Erythroblast (primary cell): ENCODE measurements at regions not wholly inside any gene's neighbourhood (a gene's known extent, or its start where the extent isn't known, plus 50 kb on each side); places are given as distances from the start of the nearest gene placed in this dataset.

Source experiments
- GATA1 ChIP-seq: IDR thresholded peaks from 2 replicates; pipeline ENCODE4 v1.6.1; 2011; ENCODE audit warnings: low read depth, mild to moderate bottlenecking, control low read depth, low read length, moderate library complexity
- POLR2A ChIP-seq: IDR thresholded peaks from 2 replicates; pipeline ENCODE4 v1.6.1; 2011; ENCODE audit warnings: mild to moderate bottlenecking, low read length

DNA sequence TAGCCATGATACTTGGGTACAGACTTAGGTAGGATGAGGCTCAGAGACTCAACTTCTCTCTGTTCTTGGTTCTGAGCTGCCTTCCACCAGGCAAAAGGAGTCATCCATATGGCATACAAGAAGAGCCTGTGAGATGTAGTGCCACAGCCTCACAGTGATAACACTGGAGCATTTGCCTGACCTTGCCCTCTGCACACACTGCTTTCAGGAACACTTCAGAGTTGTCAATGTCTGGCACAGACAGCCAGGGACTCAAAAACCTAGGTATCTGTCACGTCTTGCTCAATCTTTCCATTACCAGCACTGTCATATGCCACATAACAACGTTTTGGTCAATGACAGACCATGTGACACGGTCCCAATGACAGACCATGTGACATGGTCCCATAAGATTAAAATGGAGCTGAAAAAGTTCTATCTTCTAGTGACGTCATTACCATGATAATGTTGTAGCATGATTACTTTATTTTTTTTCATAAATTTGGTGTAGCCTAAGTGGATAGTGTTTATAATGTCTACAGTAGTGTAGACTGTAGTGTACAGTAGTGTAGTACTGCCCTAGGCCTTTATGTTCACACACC lies 199.9 kb upstream of the CTTNBP2NL start:
- no peak for TF ChIP-seq POLR2A
- no peak for TF ChIP-seq GATA1
